ENCODE measurements at regions not wholly inside any gene's neighbourhood (a gene's known extent, or its start where the extent isn't known, plus 50 kb on each side); places are given as distances from the start of the nearest gene placed in this dataset.

- H3K4me3 Mint-ChIP-seq: no peak overlapping the region
- no peak for TF ChIP-seq CTCF (IDR thresholded peaks at IDR 0.05)
- no peaks in the 10 kb centered on the region for H3K4me1 Mint-ChIP-seq (ENCODE audit: low read depth)
- H3K36me3 Mint-ChIP-seq (ENCODE audit: low read depth): no peaks in the 10 kb centered on the region
- ATAC-seq (ENCODE audit: poor library complexity) (no peak), DNase-seq (no peak)
- no peaks in the 10 kb centered on the region for H3K9me3 Mint-ChIP-seq
- no peak overlapping the region for H3K27ac Mint-ChIP-seq
- POLR2A ChIA-PET: no interaction called here
- CTCF ChIA-PET: no interaction called here
- no peaks in the 10 kb centered on the region for H3K27me3 Mint-ChIP-seq
- H3K27ac ChIP-seq (ENCODE audit: low read depth in 1 of 2, low read length in 2 of 2): no peak overlapping the region
- H3K4me3 ChIP-seq (ENCODE audit: low read length): no peak overlapping the region
- no peaks in the 10 kb centered on the region for H3K4me1 ChIP-seq (ENCODE audit: insufficient read depth, low read length)
- intact Hi-C loops (cut with DNase I, micrococcal nuclease): no loop called here
- no peaks in the 10 kb centered on the region for H3K36me3 ChIP-seq (ENCODE audit: insufficient read depth, low read length)
- H3K9me3 ChIP-seq (ENCODE audit: control insufficient read depth in 1 of 2, insufficient read depth in 1 of 2, low read length in 2 of 2): no peaks in the 10 kb centered on the region
- H3K27me3 ChIP-seq (ENCODE audit: control insufficient read depth in 1 of 2, insufficient read depth in 2 of 2, low read length in 2 of 2): no peaks in the 10 kb centered on the region
Measured at GRCh38 chr18:51490860-51491259, 293.4 kb upstream of the MEX3C start.

- ChIA-PET CTCF (no interaction called here), POLR2A (no interaction called here)
- Mint-ChIP-seq H3K9me3 (no peaks in the 10 kb centered on the region), H3K4me3 (no peak overlapping the region), H3K27me3 (no peaks in the 10 kb centered on the region), H3K27ac (no peak overlapping the region), H3K36me3 (ENCODE audit: low read depth) (no peaks in the 10 kb centered on the region), H3K4me1 (ENCODE audit: low read depth) (no peaks in the 10 kb centered on the region)
- ATAC-seq (ENCODE audit: poor library complexity) (no peak), DNase-seq (no peak)
- Histone ChIP-seq H3K4me1 (ENCODE audit: insufficient read depth, low read length) (no peaks in the 10 kb centered on the region), H3K36me3 (ENCODE audit: insufficient read depth, low read length) (no peaks in the 10 kb centered on the region), H3K4me3 (ENCODE audit: low read length) (no peak overlapping the region), H3K27me3 (ENCODE audit: control insufficient read depth in 1 of 2, insufficient read depth in 2 of 2, low read length in 2 of 2) (no peaks in the 10 kb centered on the region), H3K27ac (ENCODE audit: low read depth in 1 of 2, low read length in 2 of 2) (no peak overlapping the region), H3K9me3 (ENCODE audit: control insufficient read depth in 1 of 2, insufficient read depth in 1 of 2, low read length in 2 of 2) (no peaks in the 10 kb centered on the region)
- TF ChIP-seq CTCF (IDR thresholded peaks at IDR 0.05): no peak
- intact Hi-C loops (cut with DNase I, micrococcal nuclease): no loop called here
Measured at GRCh38 chr18:51491678-51492372, 294.3 kb upstream of the MEX3C start.

GRCh38 chr18:51498085-51498855 is 300.8 kb upstream of the MEX3C start:
- H3K4me3 Mint-ChIP-seq: no peak overlapping the region
- Histone ChIP-seq H3K9me3 (ENCODE audit: control insufficient read depth in 1 of 2, insufficient read depth in 1 of 2, low read length in 2 of 2) (no peaks in the 10 kb centered on the region), H3K27me3 (ENCODE audit: control insufficient read depth in 1 of 2, insufficient read depth in 2 of 2, low read length in 2 of 2) (no peaks in the 10 kb centered on the region), H3K4me3 (ENCODE audit: low read length) (no peak overlapping the region), H3K4me1 (ENCODE audit: insufficient read depth, low read length) (no peaks in the 10 kb centered on the region), H3K27ac (ENCODE audit: low read depth in 1 of 2, low read length in 2 of 2) (no peak overlapping the region), H3K36me3 (ENCODE audit: insufficient read depth, low read length) (no peaks in the 10 kb centered on the region)
- DNase-seq (no peak), ATAC-seq (ENCODE audit: poor library complexity) (no peak)
- ChIA-PET CTCF (no interaction called here), POLR2A (no interaction called here)
- TF ChIP-seq CTCF (IDR thresholded peaks at IDR 0.05): no peak
- no peak overlapping the region for H3K27ac Mint-ChIP-seq
- intact Hi-C loops (cut with DNase I, micrococcal nuclease): no loop called here
- no peaks in the 10 kb centered on the region for H3K4me1 Mint-ChIP-seq (ENCODE audit: low read depth)
- no peaks in the 10 kb centered on the region for H3K36me3 Mint-ChIP-seq (ENCODE audit: low read depth)
- no peaks in the 10 kb centered on the region for H3K9me3 Mint-ChIP-seq
- peaks cover 12% of the 10 kb centered on the region for H3K27me3 Mint-ChIP-seq

All from CD4-positive, alpha-beta T cell (primary cell).